ENCODE measurements at regions not wholly inside any gene's neighbourhood (a gene's known extent, or its start where the extent isn't known, plus 50 kb on each side); places are given as distances from the start of the nearest gene placed in this dataset.

- no peak for DNase-seq (ENCODE audit: low read depth, low spot score)
Measured at GRCh38 chr2:225340923-225341322, 58.6 kb upstream of the NYAP2 start.

- DNase-seq (ENCODE audit: low read depth, low spot score), result peak; percentile 64
Measured at GRCh38 chr2:225337183-225337582, 62.3 kb upstream of the NYAP2 start.

- peak; percentile 89 for DNase-seq (ENCODE audit: low read depth, low spot score)
Measured at GRCh38 chr2:225334514-225334913, 65.0 kb upstream of the NYAP2 start.

GRCh38 chr2:225328192-225328591, 71.3 kb upstream of the NYAP2 start:
- DNase-seq (ENCODE audit: low read depth, low spot score), result no peak

DNA sequence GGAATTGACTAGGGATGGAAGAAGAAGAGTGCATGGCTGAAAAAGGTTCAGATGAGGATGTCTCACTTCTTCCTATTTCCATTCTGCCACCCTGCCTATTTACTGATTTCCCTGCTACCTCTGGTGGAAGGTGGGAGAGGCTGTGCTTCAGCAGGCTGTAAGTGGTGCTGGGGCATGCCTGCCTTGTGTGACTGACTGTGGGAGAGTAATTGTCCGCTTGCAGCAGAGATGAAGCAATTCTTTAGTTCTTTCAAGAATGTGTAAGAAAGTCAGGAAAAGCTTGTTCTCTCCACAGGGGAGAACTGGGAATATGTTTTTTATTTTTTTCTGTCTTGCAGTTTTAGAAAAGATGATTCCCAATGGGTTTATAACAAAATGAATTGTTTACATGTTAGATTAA, 72.5 kb upstream of the NYAP2 start:
- peak; percentile 51 for DNase-seq (ENCODE audit: low read depth, low spot score)

- DNase-seq (ENCODE audit: low read depth, low spot score), result no peak
Measured at GRCh38 chr2:225319872-225320271, 79.6 kb upstream of the NYAP2 start.

DNA sequence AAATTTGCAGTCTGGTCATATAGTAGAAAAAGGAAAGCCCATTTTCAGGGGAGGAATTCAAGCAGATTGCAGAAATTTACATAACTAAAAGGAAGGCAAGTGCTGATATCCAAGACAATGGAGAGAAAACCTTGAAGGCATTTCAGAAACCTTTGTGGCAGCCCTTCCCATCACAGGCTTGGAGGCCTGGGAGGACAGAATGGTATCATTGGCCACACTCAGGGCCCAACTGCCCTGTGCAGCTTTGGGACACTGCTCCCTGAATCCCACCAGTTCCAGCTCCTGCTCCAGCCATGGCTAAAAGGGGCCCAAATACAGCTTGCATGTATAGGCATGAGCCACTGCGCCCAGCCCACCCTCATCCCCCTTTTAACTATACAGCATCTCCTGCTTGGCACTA, 81.1 kb upstream of the NYAP2 start:
- DNase-seq (ENCODE audit: low read depth, low spot score), result no peak

DNA sequence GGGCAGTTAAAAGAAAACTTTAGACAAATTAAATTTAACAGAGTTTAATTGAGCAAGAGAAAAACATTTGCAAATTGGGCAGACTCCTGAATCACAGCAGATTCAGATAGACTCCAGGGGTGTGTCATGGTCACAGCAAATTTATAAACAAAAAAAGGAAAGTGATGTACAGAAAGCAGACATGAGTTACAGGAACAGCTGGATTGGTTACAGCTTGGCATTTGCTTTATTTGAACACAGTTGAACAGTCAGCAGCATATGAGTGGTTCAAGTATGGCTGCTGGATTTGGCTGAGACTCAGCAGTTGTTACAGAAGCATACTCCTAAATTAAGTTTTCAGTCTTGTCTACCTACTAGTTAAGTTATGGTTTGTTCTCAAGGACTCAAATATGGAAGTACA, 82.3 kb upstream of the NYAP2 start:
- no peak for DNase-seq (ENCODE audit: low read depth, low spot score)

DNA sequence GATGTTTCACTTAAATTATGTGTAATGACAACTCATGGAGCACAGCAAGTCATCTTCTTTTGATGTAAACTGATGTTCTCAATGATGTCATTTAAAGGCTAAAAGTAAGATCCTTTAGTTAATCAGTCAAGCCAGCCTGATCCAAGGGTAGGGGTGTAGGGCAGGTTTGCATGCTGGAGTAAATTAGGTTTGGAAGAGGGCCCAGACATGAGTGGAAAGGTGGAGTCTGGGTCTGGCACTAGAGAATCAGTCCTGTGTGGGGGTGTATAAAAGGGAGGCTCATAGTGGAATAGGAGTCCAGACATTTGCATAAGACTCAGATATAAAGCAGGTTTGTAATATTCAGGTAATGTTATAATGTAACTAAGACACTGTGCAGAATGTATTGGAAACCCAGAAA, 88.8 kb upstream of the NYAP2 start:
- no peak for DNase-seq (ENCODE audit: low read depth, low spot score)

- DNase-seq (ENCODE audit: low read depth, low spot score), result no peak
Measured at GRCh38 chr2:225309516-225309915, 90.0 kb upstream of the NYAP2 start.

- DNase-seq (ENCODE audit: low read depth, low spot score), result no peak
Measured at GRCh38 chr2:225296951-225297350, 102.6 kb upstream of the NYAP2 start.

DNA sequence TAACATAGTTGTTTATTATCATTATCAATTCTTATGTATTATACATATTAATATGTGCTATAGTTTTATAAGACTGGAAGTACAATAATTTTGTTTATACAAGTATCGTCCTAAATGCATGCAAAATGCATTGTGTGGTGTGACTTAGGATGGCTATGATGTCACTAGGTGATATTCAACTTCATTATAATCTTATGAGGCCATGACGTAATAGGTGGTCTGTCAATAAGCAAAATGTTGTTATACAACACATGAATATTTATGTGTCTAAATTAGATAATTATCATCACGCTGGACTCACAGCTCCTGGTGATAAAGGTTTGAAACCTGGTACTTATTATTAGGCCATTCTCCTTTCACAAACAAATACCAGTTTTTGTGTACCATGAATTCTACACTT, 104.4 kb upstream of the NYAP2 start:
- no peak for DNase-seq (ENCODE audit: low read depth, low spot score)

DNA sequence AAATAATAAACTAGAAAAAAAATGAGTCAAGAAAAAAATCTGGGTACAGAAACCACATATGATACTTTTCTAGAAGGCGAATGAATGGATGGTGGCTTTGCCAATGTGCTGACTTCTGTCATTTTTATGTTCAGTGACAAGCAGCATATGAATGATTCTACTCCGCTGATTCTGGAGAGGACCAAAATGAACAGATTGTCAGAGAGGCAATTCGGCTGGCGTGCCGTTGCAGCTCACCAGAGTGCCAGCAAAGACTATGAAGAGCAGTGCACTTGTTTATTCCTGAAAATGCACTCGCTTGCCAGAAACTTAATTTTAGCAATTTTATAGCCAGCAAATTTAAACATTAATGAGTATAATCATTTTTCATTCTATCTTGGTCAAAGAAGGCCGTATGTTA, 105.9 kb upstream of the NYAP2 start:
- DNase-seq (ENCODE audit: low read depth, low spot score), result no peak

DNA sequence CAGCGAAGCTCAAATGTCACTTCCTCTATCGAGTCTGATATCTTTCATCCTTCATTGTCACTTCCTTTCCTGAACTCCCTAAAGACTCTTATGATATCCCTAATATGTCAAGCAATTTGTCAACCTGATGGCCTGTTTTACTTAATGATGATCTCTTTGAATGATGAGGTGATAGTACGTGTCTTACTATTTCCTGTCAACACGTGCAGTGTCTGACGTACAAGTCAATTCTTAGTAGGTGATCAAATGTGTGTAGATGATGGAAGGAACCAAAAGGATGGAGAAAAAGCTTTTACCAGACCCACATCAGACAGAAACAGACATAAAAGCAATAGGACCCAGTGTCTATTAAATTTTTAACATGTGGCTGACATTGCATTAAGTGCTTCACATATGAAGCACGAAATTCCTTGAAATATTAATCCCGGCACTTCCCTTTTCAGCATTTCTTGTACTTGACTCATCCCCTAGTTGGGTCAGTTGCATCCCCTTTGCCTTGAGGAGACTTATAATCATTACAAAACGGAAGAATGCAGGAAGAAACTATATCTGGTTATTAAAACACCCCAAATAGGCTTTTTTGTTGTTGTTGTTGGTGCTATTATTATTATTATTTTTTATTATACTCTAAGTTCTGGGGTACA, 108.6 kb upstream of the NYAP2 start:
- DNase-seq (ENCODE audit: low read depth, low spot score), result no peak

DNA sequence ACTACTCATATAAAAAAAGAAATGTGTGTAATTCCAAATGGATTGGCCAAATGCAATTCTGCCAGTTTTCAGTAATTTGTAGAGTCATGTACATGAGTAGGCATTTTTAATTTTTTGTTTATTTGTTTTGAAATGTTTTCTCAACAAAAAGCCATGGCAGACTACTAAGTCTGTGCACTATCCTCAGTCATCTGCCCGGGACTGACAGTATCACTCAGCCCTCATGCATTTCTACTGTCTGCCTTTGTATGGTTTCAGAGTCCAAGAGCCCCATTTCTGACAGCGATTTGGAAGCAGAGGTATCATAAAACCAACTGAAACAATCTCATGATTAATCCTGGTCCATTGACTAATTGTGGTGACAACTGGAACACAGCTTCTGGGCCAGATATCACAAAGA, 109.9 kb upstream of the NYAP2 start:
- DNase-seq (ENCODE audit: low read depth, low spot score), result no peak

- no peak for DNase-seq (ENCODE audit: low read depth, low spot score)
Measured at GRCh38 chr2:225288986-225289385, 110.5 kb upstream of the NYAP2 start.

- peak; percentile 12 for DNase-seq (ENCODE audit: low read depth, low spot score)
Measured at GRCh38 chr2:225282858-225283710, 116.4 kb upstream of the NYAP2 start.

DNA sequence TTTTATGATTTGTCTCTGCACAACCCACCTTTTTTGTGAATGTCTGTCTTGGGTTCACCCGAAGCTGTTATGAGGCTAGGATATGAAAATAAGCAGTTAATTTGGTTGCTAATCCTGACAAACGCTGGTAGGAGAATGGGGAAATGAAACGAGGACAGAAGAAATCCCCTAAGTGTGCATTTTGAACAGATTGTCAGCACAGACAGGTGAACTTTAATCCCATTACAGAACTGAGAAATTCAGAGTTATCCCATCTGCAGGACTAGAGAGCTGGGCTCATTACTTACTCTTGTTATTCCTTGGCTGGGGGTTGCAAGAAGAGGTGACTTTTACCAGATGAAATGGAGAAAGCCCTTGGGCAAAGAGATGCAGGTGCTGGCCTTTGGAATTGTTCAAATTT, 123.3 kb upstream of the NYAP2 start:
- DNase-seq (ENCODE audit: low read depth, low spot score), result no peak

DNA sequence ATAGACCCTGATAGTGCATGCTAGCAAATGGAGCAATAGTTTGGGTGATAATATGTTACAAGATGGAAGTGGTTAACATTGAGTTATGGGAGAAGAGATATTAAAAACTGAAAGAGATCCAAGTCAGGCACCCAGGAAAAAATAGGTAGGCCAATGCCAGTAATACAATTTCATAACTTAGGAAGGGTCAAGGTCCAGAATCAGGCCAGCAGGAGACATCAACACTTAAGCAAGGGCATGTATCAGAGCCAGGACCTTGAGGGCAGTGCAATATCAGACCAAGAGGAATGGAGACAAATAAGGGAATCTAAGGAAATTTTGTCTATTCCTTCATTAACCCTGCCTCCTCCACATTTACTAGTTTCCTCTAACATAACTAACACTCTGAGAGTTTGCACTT, 124.1 kb upstream of the NYAP2 start:
- DNase-seq (ENCODE audit: low read depth, low spot score), result no peak

DNA sequence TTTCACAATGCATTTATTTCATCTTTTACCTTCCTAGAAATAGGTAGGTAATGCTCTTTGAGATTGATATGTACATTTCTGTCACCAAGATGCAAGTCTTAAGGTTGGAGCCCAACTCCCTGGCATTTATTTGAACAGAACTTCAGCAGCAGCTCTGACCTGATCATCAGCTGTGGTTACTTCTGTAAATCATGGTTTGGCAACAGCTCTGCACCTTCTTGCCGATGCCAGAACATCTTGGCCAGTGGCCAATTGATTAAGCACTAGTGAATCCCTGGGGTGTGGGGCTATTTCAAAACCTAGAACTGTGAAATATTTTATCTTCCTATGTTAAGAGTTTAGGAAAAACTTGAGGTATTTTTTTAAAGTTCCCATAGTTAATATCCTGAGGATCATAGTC, 124.8 kb upstream of the NYAP2 start:
- peak; percentile 7 for DNase-seq (ENCODE audit: low read depth, low spot score)

GRCh38 chr2:225272173-225272572, 127.3 kb upstream of the NYAP2 start:
- no peak for DNase-seq (ENCODE audit: low read depth, low spot score)

GRCh38 chr2:225270861-225271260, 128.6 kb upstream of the NYAP2 start:
- DNase-seq (ENCODE audit: low read depth, low spot score), result peak; percentile 35

GRCh38 chr2:225270053-225270452, 129.5 kb upstream of the NYAP2 start:
- no peak for DNase-seq (ENCODE audit: low read depth, low spot score)
